GM23338 (cell line): ENCODE measurements at regions not wholly inside any gene's neighbourhood (a gene's known extent, or its start where the extent isn't known, plus 50 kb on each side); places are given as distances from the start of the nearest gene placed in this dataset.

ENCODE experiments used
- ATAC-seq: fragments of 200-7000 bp; cut with Tn5 transposase; 3 replicates; pipeline ENCODE4 v1.9.1; 2020
- DNase-seq: peaks from one replicate; pipeline ENCODE4 v3.0.0-alpha.2; 2015; ENCODE audit warnings: low spot score
- H2AFZ ChIP-seq: fragments of 200-600 bp; sonication (generic); 2 replicates; pipeline ENCODE4 v1.8.0; 2016; ENCODE audit warnings: antibody characterized with exemption, mild to moderate bottlenecking, moderate library complexity
- H3F3A ChIP-seq: fragments of 200-600 bp; sonication (generic); replicated peaks from 2 replicates; pipeline ENCODE4 v1.8.0; 2017; ENCODE audit warnings: antibody characterized with exemption, mixed run types, low read depth
- H3K27ac ChIP-seq: fragments of 200-600 bp; sonication (generic); 2 replicates; pipeline ENCODE4 v1.6.1; 2016; ENCODE audit warnings: low read depth
- H3K27me3 ChIP-seq: fragments of 200-600 bp; sonication (generic); 2 replicates; pipeline ENCODE4 v1.8.0; 2016; ENCODE audit warnings: mild to moderate bottlenecking, mixed run types, moderate library complexity; ENCODE audit not compliant: insufficient read depth
- H3K36me3 ChIP-seq: fragments of 200-600 bp; sonication (generic); 2 replicates; pipeline ENCODE4 v1.8.0; 2016; ENCODE audit warnings: mild to moderate bottlenecking; ENCODE audit not compliant: insufficient read depth
- H3K4me1 ChIP-seq: fragments of 200-600 bp; sonication (generic); 2 replicates; pipeline ENCODE4 v1.8.0; 2016; ENCODE audit warnings: mild to moderate bottlenecking, moderate library complexity; ENCODE audit not compliant: insufficient read depth
- H3K4me2 ChIP-seq: fragments of 200-600 bp; sonication (generic); 2 replicates; pipeline ENCODE4 v1.7.1; 2017; ENCODE audit warnings: mixed run types
- H3K4me3 ChIP-seq: fragments of 200-600 bp; sonication (generic); 2 replicates; pipeline ENCODE4 v1.6.1; 2016; ENCODE audit warnings: mixed run types
- H3K79me2 ChIP-seq: fragments of 200-600 bp; sonication (generic); replicated peaks from 2 replicates; pipeline ENCODE4 v1.8.0; 2017; ENCODE audit warnings: mild to moderate bottlenecking; ENCODE audit not compliant: insufficient read depth
- H3K9me2 ChIP-seq: fragments of 200-600 bp; sonication (generic); 2 replicates; pipeline ENCODE4 v1.8.0; 2017; ENCODE audit not compliant: insufficient read depth
- H4K20me1 ChIP-seq: fragments of 200-600 bp; sonication (generic); replicated peaks from 2 replicates; pipeline ENCODE4 v1.8.0; 2017; ENCODE audit warnings: mild to moderate bottlenecking; ENCODE audit not compliant: insufficient read depth
- H3K27ac Mint-ChIP-seq: 2 replicates; pipeline ENCODE4 v1.8.0; 2020; ENCODE audit warnings: inconsistent platforms, mild to moderate bottlenecking, moderate library complexity, mixed read lengths
- H3K27me3 Mint-ChIP-seq: 3 replicates; pipeline ENCODE4 v1.8.0; 2022; ENCODE audit warnings: low read depth, mild to moderate bottlenecking, moderate library complexity, mixed read lengths, inconsistent platforms; ENCODE audit not compliant: insufficient read depth, poor library complexity
- H3K36me3 Mint-ChIP-seq: 3 replicates; pipeline ENCODE4 v1.8.0; 2021; ENCODE audit warnings: low read depth, mild to moderate bottlenecking, inconsistent platforms, moderate library complexity, mixed read lengths
- H3K4me1 Mint-ChIP-seq: 3 replicates; pipeline ENCODE4 v1.8.0; 2020; ENCODE audit warnings: mild to moderate bottlenecking, inconsistent platforms, mixed read lengths
- H3K4me3 Mint-ChIP-seq: 3 replicates; pipeline ENCODE4 v1.8.0; 2021; ENCODE audit warnings: moderate library complexity, mild to moderate bottlenecking, inconsistent platforms, mixed read lengths
- H3K9me3 Mint-ChIP-seq: 3 replicates; pipeline ENCODE4 v1.8.0; 2020; ENCODE audit warnings: moderate library complexity, mild to moderate bottlenecking, inconsistent platforms, mixed read lengths
- CREB1 ChIP-seq: fragments of 250-450 bp; sonication (Bioruptor Pico); IDR thresholded peaks from 2 replicates; pipeline ENCODE4 v1.5.0; 2020; ENCODE audit warnings: low read depth, mild to moderate bottlenecking, moderate library complexity
- EZH2 ChIP-seq: fragments of 200-600 bp; sonication (generic); IDR thresholded peaks from one replicate; pipeline ENCODE4 v1.8.0; 2017; ENCODE audit warnings: antibody characterized with exemption, mild to moderate bottlenecking, low read depth; ENCODE audit not compliant: unreplicated experiment
- JUNB ChIP-seq: IDR thresholded peaks from one replicate; pipeline ENCODE4 v1.6.1; 2016; ENCODE audit warnings: antibody characterized with exemption; ENCODE audit not compliant: unreplicated experiment
- POLR2AphosphoS5 ChIP-seq: IDR thresholded peaks from 2 replicates; pipeline ENCODE4 v1.6.1; 2016; ENCODE audit warnings: antibody characterized with exemption, low read depth
- STAT1 ChIP-seq: IDR thresholded peaks from one replicate; pipeline ENCODE4 v1.6.1; 2016; ENCODE audit warnings: antibody characterized with exemption; ENCODE audit not compliant: unreplicated experiment
- ZNF114 ChIP-seq: fragments of 250-450 bp; sonication (Bioruptor Pico); IDR thresholded peaks from 2 replicates; pipeline ENCODE4 v1.5.0; 2020; ENCODE audit warnings: mild to moderate bottlenecking, moderate library complexity
- ZNF331 ChIP-seq: fragments of 250-450 bp; sonication (Bioruptor Pico); IDR thresholded peaks from 2 replicates; pipeline ENCODE4 v1.5.0; 2020; ENCODE audit warnings: low read depth, mild to moderate bottlenecking, moderate library complexity
- TF ChIP-seq, protein P1 (sequence below): fragments of 250-450 bp; sonication (Bioruptor Pico); IDR thresholded peaks from 2 replicates; pipeline ENCODE4 v1.5.0; 2020; ENCODE audit warnings: mild to moderate bottlenecking, moderate library complexity
- TF ChIP-seq, protein P2 (sequence below): IDR thresholded peaks from one replicate; pipeline ENCODE4 v1.6.1; 2018; ENCODE audit warnings: antibody characterized with exemption; ENCODE audit not compliant: unreplicated experiment
- TF ChIP-seq, protein P3 (sequence below), 2 experiments: fragments of 200-600 bp in 1 of 2; sonication (generic) in 1 of 2; conservative IDR thresholded peaks; 2 replicates each; pipeline versions ENCODE4 v1.5.1 to v1.6.1; 2016 to 2017; ENCODE audit warnings: antibody characterized with exemption in 2 of 2, low read depth in 2 of 2, mild to moderate bottlenecking in 2 of 2, moderate library complexity in 1 of 2

- H3K36me3 ChIP-seq = no peaks in the 10 kb centered on the region
- no peak overlapping the region for H3K27ac ChIP-seq
- H3K4me2 ChIP-seq = no peak overlapping the region
- Mint-ChIP-seq H3K4me3 (no peak overlapping the region), H3K27ac (no peak overlapping the region), H3K4me1 (peaks cover 12% of the 10 kb centered on the region), H3K36me3 (no peaks in the 10 kb centered on the region), H3K27me3 (peaks cover 10% of the 10 kb centered on the region), H3K9me3 (peaks cover 14% of the 10 kb centered on the region; the same call in 2 of the 3 replicates)
- no peaks in the 10 kb centered on the region for H3K79me2 ChIP-seq
- DNase-seq = no peak
- no peak for ATAC-seq
- H2AFZ ChIP-seq = no peak overlapping the region
- no peak overlapping the region for H3K4me3 ChIP-seq
- no peak for TF ChIP-seq POLR2AphosphoS5
- TF ChIP-seq STAT1 = no peak
- TF ChIP-seq, protein P1, sequence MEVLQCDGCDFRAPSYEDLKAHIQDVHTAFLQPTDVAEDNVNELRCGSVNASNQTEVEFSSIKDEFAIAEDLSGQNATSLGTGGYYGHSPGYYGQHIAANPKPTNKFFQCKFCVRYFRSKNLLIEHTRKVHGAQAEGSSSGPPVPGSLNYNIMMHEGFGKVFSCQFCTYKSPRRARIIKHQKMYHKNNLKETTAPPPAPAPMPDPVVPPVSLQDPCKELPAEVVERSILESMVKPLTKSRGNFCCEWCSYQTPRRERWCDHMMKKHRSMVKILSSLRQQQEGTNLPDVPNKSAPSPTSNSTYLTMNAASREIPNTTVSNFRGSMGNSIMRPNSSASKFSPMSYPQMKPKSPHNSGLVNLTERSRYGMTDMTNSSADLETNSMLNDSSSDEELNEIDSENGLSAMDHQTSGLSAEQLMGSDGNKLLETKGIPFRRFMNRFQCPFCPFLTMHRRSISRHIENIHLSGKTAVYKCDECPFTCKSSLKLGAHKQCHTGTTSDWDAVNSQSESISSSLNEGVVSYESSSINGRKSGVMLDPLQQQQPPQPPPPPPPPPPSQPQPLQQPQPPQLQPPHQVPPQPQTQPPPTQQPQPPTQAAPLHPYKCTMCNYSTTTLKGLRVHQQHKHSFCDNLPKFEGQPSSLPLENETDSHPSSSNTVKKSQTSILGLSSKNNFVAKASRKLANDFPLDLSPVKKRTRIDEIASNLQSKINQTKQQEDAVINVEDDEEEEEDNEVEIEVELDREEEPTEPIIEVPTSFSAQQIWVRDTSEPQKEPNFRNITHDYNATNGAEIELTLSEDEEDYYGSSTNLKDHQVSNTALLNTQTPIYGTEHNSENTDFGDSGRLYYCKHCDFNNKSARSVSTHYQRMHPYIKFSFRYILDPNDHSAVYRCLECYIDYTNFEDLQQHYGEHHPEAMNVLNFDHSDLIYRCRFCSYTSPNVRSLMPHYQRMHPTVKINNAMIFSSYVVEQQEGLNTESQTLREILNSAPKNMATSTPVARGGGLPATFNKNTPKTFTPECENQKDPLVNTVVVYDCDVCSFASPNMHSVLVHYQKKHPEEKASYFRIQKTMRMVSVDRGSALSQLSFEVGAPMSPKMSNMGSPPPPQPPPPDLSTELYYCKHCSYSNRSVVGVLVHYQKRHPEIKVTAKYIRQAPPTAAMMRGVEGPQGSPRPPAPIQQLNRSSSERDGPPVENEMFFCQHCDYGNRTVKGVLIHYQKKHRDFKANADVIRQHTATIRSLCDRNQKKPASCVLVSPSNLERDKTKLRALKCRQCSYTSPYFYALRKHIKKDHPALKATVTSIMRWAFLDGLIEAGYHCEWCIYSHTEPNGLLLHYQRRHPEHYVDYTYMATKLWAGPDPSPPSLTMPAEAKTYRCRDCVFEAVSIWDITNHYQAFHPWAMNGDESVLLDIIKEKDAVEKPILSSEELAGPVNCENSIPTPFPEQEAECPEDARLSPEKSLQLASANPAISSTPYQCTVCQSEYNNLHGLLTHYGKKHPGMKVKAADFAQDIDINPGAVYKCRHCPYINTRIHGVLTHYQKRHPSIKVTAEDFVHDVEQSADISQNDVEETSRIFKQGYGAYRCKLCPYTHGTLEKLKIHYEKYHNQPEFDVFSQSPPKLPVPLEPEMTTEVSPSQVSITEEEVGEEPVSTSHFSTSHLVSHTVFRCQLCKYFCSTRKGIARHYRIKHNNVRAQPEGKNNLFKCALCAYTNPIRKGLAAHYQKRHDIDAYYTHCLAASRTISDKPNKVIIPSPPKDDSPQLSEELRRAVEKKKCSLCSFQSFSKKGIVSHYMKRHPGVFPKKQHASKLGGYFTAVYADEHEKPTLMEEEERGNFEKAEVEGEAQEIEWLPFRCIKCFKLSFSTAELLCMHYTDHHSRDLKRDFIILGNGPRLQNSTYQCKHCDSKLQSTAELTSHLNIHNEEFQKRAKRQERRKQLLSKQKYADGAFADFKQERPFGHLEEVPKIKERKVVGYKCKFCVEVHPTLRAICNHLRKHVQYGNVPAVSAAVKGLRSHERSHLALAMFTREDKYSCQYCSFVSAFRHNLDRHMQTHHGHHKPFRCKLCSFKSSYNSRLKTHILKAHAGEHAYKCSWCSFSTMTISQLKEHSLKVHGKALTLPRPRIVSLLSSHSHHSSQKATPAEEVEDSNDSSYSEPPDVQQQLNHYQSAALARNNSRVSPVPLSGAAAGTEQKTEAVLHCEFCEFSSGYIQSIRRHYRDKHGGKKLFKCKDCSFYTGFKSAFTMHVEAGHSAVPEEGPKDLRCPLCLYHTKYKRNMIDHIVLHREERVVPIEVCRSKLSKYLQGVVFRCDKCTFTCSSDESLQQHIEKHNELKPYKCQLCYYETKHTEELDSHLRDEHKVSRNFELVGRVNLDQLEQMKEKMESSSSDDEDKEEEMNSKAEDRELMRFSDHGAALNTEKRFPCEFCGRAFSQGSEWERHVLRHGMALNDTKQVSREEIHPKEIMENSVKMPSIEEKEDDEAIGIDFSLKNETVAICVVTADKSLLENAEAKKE (CRISPR knock-in tag) = no peak
- no peak for TF ChIP-seq ZNF331 (CRISPR knock-in tag)
- no peak for TF ChIP-seq EZH2
- TF ChIP-seq JUNB = no peak
- TF ChIP-seq, protein P2, sequence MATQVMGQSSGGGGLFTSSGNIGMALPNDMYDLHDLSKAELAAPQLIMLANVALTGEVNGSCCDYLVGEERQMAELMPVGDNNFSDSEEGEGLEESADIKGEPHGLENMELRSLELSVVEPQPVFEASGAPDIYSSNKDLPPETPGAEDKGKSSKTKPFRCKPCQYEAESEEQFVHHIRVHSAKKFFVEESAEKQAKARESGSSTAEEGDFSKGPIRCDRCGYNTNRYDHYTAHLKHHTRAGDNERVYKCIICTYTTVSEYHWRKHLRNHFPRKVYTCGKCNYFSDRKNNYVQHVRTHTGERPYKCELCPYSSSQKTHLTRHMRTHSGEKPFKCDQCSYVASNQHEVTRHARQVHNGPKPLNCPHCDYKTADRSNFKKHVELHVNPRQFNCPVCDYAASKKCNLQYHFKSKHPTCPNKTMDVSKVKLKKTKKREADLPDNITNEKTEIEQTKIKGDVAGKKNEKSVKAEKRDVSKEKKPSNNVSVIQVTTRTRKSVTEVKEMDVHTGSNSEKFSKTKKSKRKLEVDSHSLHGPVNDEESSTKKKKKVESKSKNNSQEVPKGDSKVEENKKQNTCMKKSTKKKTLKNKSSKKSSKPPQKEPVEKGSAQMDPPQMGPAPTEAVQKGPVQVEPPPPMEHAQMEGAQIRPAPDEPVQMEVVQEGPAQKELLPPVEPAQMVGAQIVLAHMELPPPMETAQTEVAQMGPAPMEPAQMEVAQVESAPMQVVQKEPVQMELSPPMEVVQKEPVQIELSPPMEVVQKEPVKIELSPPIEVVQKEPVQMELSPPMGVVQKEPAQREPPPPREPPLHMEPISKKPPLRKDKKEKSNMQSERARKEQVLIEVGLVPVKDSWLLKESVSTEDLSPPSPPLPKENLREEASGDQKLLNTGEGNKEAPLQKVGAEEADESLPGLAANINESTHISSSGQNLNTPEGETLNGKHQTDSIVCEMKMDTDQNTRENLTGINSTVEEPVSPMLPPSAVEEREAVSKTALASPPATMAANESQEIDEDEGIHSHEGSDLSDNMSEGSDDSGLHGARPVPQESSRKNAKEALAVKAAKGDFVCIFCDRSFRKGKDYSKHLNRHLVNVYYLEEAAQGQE = no peak
- TF ChIP-seq, protein P3, sequence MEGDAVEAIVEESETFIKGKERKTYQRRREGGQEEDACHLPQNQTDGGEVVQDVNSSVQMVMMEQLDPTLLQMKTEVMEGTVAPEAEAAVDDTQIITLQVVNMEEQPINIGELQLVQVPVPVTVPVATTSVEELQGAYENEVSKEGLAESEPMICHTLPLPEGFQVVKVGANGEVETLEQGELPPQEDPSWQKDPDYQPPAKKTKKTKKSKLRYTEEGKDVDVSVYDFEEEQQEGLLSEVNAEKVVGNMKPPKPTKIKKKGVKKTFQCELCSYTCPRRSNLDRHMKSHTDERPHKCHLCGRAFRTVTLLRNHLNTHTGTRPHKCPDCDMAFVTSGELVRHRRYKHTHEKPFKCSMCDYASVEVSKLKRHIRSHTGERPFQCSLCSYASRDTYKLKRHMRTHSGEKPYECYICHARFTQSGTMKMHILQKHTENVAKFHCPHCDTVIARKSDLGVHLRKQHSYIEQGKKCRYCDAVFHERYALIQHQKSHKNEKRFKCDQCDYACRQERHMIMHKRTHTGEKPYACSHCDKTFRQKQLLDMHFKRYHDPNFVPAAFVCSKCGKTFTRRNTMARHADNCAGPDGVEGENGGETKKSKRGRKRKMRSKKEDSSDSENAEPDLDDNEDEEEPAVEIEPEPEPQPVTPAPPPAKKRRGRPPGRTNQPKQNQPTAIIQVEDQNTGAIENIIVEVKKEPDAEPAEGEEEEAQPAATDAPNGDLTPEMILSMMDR (conservative IDR thresholded peaks at IDR 0.05; ENCODE audit: low read depth in 2 of 2) = no peak
- no peak for TF ChIP-seq CREB1 (CRISPR knock-in tag)
- TF ChIP-seq ZNF114 (CRISPR knock-in tag) = no peak
- no peaks in the 10 kb centered on the region for H3K27me3 ChIP-seq
- H3K4me1 ChIP-seq = peaks cover 4% of the 10 kb centered on the region; the same call in 1 of the 2 replicates
- H3F3A ChIP-seq = no peaks in the 10 kb centered on the region
- H3K9me2 ChIP-seq = no peaks in the 10 kb centered on the region
- H4K20me1 ChIP-seq = no peaks in the 10 kb centered on the region
Measured at GRCh38 chr2:128686881-128687555, 368.4 kb upstream of the HS6ST1 start.
